NCI-H2029 treated with DMSO at 0.1 percent for 48 hours (cell line): ENCODE measurements at regions not wholly inside any gene's neighbourhood (a gene's known extent, or its start where the extent isn't known, plus 50 kb on each side); places are given as distances from the start of the nearest gene placed in this dataset.
"Not testable (repeated sequence)": the region's sequence is repeated elsewhere in the genome, so short reads cannot be mapped to it uniquely, and the experiment has no call there.

Source experiments
- DNase-seq: peaks from one replicate; lab custom pipeline; 2025; lab: John Stamatoyannopoulos, UW

- no peak for DNase-seq
Observed at GRCh38 chr22:35475545-35475944, 65.1 kb upstream of the RASD2 start.

GRCh38 chr22:35476341-35476740 is 64.3 kb upstream of the RASD2 start:
- peak; percentile 24 for DNase-seq

DNA sequence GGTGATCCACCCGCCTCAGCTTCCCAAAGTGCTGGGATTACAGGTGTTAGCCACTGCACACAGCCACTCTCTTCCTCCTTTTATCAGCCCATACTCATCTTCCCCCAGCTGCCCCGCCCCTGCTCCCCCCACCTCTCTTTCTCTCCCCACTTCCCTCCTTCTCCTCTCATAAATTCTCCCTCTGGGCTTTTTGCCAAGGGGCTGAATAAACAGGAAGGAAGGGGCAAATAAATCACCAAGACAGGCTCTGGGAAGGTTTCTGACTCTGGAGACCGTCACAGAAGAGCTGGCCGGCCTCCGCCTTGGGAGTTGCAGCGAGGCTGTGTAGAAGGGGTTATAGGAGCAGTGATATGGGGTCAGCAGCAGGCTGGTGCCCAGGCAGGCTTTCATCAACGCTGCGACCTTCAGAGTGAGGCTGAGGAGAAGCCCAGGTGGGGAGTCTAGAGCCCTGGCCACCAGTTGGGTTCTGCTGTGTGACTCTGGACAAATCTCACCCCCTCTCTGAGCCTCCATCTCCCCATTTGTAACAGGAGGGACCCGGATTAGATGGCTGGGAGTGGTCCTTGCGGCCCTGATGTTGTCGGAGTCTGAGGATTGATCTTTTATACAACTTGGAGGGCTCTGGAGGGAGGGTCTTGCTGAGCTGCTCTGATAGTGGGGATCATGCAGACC is 62.6 kb upstream of the RASD2 start:
- DNase-seq = peak; percentile 89

DNA sequence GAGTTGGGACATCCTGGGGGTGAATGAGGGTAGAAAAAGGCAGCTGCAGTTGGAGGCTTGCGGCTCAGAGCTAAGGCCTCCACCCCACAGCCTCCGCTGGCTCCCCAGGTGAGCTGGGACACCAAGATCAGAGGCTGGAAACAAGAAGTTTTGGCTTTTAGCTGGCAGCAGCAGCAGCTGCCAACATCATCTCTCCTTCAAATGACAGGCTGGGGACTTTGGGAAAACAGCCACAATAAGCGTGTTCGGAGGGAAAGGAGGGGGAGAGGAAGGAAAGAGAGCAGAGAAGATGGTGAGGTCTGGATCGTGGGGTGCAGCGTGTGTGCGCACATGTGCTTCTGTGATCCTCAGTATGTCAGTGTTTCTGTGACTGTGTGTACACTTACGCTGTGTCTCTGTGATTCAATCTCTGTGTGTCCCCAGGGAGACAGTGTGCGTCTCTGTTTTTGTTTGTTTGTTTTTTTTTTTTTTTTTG is 62.0 kb upstream of the RASD2 start:
- no peak for DNase-seq

GRCh38 chr22:35479359-35479758 is 61.3 kb upstream of the RASD2 start:
- DNase-seq = no peak

GRCh38 chr22:35479985-35480550 is 60.6 kb upstream of the RASD2 start:
- DNase-seq = no peak

DNA sequence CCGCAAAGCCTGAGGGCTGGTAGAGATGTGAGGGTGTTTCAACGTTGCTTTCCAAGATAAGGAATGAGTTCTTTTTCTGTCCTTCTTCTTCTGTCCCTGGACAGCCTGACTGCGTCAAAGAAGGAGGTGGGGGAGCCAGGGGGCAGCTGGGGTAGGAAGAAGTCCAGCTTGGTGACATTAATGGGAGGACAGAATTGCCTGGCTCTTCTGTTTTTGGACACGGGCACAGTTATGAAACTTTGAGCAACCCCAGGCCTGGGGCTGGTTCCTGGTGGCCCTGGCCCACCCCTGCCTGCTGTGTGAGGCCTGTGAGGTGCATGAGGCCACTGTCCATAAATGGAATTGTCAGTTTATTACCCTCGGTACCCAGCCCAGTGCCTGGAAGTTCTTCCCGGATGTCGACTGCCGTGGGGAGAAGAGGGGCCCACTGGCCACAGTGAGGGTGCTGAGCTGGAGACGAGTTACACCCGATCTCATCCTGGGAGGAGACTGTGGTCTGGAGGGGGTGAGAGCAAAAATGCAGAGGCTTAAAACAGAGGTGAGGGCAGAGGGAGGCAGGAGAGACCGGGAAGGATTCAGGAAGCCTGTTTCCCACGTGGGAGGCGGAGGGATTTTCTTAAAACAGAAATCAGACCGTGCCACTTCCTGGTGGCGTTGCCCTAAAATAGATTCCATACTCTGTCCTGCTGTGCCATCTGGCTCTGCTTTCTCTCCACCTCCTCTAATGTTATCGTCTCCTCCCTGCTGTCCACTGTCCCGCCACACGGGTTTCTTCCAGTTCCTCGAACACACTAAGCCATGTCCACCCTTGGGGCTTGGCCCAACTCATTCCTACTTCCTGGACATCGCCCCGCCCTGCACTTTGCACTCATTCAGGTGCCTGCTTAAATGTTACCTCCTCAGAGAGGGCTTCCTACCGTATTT is 59.7 kb upstream of the RASD2 start:
- DNase-seq = no peak

GRCh38 chr22:35482311-35482710 is 58.3 kb upstream of the RASD2 start:
- no peak for DNase-seq

DNA sequence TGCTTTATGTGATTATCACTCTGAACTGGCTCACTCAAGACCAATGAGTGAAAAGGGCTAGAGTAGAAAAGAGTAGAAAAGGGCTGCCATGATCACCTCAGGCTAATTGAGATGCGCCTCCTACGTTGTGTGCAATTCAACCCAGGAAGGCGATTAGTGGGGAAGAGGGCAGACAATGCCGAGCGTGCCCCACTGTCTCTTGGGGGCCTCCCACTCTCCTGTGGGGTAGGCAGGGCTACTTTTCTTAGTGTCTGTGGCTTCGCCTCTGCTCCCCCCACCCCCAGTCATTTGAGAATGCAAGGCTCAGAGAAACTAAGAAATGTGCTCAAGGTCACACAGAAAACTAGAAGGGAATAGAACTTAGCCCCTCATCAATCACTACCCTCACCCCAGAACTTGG is 57.7 kb upstream of the RASD2 start:
- no peak for DNase-seq

DNA sequence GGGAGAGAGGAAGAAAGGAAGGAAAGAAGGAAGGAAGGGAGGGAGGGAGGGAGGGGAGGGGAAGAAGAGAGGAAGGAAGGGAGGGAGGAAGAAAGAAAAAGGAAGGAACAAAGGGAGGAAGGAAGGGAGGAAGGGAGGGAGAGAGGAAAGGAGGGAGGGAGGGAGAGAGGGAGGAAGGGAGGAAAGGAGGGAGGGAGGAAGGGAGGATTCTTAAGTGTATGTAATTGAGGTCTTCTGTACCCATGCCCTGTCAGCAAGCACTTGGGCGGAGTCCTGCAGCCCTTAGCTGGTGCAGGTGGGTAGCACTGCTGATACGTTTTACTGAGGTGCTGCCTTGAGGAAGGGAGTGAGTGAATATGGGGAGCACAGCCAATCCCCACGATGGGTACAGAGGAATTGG is 56.9 kb upstream of the RASD2 start:
- no peak for DNase-seq

- DNase-seq = no peak
Observed at GRCh38 chr22:35484651-35485556, 55.7 kb upstream of the RASD2 start.

GRCh38 chr22:35486116-35486631 is 54.5 kb upstream of the RASD2 start:
- no peak for DNase-seq

- DNase-seq = not testable (repeated sequence)
Observed at GRCh38 chr22:35487623-35488022, 53.0 kb upstream of the RASD2 start.

DNA sequence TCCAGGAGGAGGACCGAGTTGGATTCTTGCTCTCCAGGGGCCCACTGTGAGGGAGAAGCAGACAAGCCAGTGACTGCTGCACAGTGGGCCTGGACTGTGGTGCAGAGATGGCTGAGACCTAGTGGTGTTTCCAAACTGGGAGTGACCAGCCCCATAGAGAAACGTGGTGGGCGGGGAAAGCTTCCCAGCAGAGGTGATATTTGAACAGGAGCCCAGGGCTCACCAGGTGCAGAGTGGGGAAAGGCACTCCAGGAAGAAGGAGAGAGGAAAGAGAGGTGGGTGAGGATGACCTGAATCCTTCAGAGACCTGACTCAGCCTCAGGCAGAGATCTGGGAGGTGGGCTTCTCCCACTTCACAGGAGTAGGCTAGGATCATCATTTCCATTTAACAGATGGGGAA is 52.1 kb upstream of the RASD2 start:
- peak; percentile 59 for DNase-seq

GRCh38 chr22:35489239-35489638 is 51.4 kb upstream of the RASD2 start:
- DNase-seq = no peak
